GM19395 (cell line): ENCODE measurements at regions not wholly inside any gene's neighbourhood (a gene's known extent, or its start where the extent isn't known, plus 50 kb on each side); places are given as distances from the start of the nearest gene placed in this dataset.
A peak's percentile ranks its signal among the peaks of the same experiment; 100 is the strongest.
"Not testable (repeated sequence)": the region's sequence is repeated elsewhere in the genome, so short reads cannot be mapped to it uniquely, and the experiment has no call there.

ENCODE experiments used
- ATAC-seq: cut with Tn5 transposase; IDR thresholded peaks from one replicate; pipeline ENCODE4 v1.9.1; 2021; ENCODE audit warnings: mild to moderate bottlenecking, moderate library complexity; ENCODE audit not compliant: unreplicated experiment

- no peak for ATAC-seq
These were observed 86.3 kb downstream of the GYPE start for GRCh38 chr4:143819029-143819428.

GRCh38 chr4:143817866-143818265, 87.5 kb downstream of the GYPE start:
- not testable (repeated sequence) for ATAC-seq

GRCh38 chr4:143815375-143815774, 90.0 kb downstream of the GYPE start:
- not testable (repeated sequence) for ATAC-seq

GRCh38 chr4:143813431-143814154, 91.8 kb downstream of the GYPE start:
- not testable (repeated sequence) for ATAC-seq

GRCh38 chr4:143791693-143792092, 91.2 kb upstream of the FREM3 start:
- not testable (repeated sequence) for ATAC-seq

GRCh38 chr4:143790425-143790824, 90.0 kb upstream of the FREM3 start:
- ATAC-seq = not testable (repeated sequence)

GRCh38 chr4:143789618-143790017, 89.1 kb upstream of the FREM3 start:
- not testable (repeated sequence) for ATAC-seq

- no peak for ATAC-seq
These were observed 84.1 kb upstream of the FREM3 start for GRCh38 chr4:143784567-143784966.

GRCh38 chr4:143782521-143782920, 82.0 kb upstream of the FREM3 start:
- ATAC-seq = no peak

- ATAC-seq = peak; percentile 100
These were observed 73.8 kb upstream of the FREM3 start for GRCh38 chr4:143773998-143774895.

GRCh38 chr4:143771269-143771668, 70.8 kb upstream of the FREM3 start:
- no peak for ATAC-seq

- ATAC-seq = no peak
These were observed 67.6 kb upstream of the FREM3 start for GRCh38 chr4:143768007-143768591.

- ATAC-seq = no peak
These were observed 63.1 kb upstream of the FREM3 start for GRCh38 chr4:143763587-143763986.

- no peak for ATAC-seq
These were observed 62.0 kb upstream of the FREM3 start for GRCh38 chr4:143762511-143762910.
